ENCODE measurements at regions not wholly inside any gene's neighbourhood (a gene's known extent, or its start where the extent isn't known, plus 50 kb on each side); places are given as distances from the start of the nearest gene placed in this dataset.
A peak's percentile ranks its signal among the peaks of the same experiment; 100 is the strongest.
"Not testable (repeated sequence)": the region's sequence is repeated elsewhere in the genome, so short reads cannot be mapped to it uniquely, and the experiment has no call there.

DNA sequence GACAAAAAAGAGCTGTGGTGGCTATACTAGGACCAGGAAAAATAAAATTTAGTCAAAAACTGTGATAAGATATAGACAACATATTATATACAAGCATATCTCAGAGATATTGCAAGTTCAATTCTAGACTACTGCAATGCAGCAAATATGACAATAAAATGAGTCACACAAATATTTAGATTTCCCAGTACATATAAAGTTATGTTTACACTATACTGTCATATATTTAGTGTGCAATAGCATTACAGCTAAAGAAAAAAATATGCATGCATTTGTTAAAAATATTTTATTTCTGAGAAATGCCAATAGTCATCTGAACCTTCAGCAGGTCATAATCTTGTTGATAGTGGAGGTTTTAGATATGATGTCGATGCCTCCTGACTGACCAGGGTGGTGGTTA, 72.1 kb downstream of the AKR1C4 start:
- no peak for DNase-seq (ENCODE audit: low spot score)

GRCh38 chr10:5269791-5270190, 73.2 kb downstream of the AKR1C4 start:
- no peak for DNase-seq (ENCODE audit: low spot score)

DNA sequence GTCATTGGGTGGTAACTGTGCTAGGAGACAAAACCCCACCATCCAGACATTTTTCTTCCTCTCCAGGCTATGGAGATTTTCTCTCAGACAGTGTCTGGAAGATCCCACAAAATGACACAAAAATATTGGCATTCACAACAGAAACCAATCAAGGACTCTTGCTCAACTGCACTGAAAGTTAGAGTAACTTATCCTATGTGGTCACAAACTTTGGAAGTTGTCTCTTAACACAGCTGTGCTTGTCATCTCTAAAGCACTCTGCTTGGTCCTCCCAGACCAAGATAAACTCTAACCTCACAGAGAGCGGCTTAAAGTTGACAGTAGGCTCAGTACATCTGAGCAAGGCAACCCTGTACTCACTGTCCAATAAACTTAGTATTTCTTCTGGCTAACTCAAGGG, 74.9 kb downstream of the AKR1C4 start:
- DNase-seq (ENCODE audit: low spot score) = no peak

- no peak for DNase-seq (ENCODE audit: low spot score)
These were observed 75.6 kb downstream of the AKR1C4 start for GRCh38 chr10:5272065-5272803.

DNA sequence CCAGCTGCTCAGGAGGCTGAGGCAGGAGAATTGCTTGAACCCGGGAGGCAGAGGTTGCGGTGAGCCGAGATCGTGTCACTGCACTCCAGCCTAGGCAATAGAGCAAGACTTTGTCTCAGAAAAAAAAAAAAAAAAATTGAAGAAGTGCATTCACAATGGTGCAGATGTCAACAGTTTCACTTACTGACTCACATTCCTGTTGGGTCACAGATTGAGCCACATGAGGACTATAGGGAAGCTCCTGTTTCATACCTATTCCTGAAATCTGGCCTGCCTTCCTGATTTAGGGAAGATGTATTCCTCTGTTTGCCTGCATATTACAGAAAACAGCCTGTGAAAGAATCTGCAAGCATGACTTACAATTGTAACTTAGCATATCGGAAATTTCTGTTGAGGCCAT, 78.2 kb downstream of the AKR1C4 start:
- no peak for DNase-seq (ENCODE audit: low spot score)

DNA sequence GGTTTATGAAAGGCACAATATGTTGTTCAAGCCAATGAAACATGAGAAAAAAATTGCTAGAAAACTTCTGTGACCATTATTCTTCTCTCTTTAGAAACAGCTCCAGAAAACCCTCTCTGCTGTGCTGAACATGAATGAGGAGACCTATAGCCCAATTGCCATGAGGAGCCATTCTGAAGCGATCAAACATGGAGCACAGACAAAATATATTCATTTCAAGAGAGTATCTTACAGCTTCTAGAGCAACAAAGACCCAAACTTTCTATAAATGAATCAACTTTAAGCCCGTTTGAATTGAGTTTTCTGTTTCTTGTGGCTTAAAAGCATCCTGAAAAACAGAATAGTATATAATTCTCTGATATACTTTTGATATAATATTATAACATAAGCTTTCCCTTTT, 83.4 kb upstream of the UCN3 start:
- DNase-seq (ENCODE audit: low spot score) = no peak

GRCh38 chr10:5282137-5282536, 82.6 kb upstream of the UCN3 start:
- DNase-seq (ENCODE audit: low spot score) = no peak

DNA sequence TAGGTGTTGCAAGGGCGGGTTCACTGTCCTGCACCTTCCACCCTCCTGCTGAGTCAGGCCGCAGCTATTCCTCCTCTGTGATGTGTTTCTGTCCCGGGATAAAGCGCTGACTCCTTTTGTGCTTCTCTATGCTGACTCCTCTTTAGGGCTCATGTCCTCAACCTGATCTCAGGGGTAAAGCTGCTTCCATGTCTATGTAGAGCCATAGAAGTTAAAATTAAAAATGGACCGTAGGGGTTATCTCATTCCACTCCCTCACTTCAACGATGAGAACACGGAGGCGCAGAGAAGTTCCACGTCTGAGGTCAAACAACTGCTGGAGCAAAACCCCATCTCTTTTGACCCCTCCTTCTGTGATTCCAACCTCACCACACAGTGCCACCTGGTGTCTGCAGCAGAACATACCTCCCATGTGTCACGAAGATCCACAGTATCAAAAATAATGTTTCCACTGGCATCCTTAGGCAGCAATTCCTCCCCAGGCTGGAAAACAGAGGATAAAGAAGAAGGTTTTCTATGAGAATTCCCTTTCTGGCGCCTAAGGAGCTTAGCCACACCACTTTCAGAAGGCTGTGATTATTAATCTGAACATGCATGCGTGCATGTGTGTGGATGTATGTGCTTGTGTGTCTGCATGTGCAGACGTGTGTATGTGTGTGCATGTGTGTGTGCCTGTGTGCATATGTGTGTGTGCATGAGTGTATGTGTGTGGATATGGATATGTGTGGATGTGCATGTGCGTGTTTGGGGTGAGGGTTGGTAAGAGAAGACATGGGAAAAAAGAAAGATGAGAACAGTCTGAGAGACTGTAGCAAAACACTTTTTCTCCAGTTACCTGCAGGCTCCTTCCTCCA, 81.2 kb upstream of the UCN3 start:
- DNase-seq (ENCODE audit: low spot score) = peak; percentile 64

DNA sequence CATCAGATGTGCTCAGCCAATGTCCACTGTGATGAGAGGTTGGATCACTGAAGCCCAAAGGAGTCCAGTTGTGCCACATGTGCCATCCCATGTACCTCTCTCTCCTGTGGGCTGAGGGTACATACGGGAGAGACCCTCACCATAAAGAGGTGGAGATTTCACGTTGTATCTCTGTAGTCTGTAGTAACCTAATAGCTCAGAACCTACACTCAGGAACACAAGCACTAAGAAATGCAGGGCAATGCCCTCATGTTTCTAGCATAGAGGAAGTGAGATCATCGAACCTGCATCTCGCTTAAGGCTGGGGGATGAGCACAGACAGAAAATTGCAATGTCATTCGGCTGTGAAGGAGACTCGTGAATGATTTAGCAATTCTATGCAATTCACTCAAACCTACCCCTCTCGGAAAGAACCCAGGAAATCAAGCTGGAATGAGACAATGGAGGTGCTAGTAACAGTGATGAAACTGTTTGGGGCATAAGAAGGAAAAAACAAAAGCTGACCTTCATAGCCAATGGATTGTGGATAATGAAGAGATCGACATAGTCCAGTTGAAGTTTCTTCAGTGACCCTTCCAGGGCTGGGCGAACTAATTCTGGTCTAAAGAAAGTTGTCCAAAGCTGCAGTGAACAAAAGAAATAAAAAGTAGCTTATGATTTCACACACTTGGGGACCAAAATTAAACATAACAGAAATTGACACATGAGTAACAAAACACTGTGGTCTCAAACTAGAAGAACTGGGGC, 80.3 kb upstream of the UCN3 start:
- DNase-seq (ENCODE audit: low spot score) = no peak

DNA sequence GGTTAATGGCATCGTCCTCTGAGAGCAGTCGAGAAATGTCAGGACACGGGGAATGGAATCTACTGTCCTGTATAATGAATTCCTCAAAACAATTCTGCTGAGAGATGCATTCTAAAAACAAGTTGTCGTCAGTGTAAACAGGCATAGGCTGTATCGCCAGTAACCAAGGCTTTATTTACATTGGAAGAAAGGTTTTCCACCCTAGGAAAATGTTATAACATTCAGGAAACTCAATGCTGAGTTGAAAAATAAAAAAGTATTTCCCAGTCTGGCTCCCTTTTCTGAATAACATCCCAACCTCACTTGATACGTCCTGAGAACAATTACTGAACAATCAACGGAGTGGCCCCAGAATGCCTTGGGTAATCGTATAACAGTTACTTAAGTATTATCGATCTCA, 79.6 kb upstream of the UCN3 start:
- no peak for DNase-seq (ENCODE audit: low spot score)

GRCh38 chr10:5288359-5288758, 76.4 kb upstream of the UCN3 start:
- DNase-seq (ENCODE audit: low spot score) = no peak

- DNase-seq (ENCODE audit: low spot score) = not testable (repeated sequence)
These were observed 75.5 kb upstream of the UCN3 start for GRCh38 chr10:5289228-5289627.

DNA sequence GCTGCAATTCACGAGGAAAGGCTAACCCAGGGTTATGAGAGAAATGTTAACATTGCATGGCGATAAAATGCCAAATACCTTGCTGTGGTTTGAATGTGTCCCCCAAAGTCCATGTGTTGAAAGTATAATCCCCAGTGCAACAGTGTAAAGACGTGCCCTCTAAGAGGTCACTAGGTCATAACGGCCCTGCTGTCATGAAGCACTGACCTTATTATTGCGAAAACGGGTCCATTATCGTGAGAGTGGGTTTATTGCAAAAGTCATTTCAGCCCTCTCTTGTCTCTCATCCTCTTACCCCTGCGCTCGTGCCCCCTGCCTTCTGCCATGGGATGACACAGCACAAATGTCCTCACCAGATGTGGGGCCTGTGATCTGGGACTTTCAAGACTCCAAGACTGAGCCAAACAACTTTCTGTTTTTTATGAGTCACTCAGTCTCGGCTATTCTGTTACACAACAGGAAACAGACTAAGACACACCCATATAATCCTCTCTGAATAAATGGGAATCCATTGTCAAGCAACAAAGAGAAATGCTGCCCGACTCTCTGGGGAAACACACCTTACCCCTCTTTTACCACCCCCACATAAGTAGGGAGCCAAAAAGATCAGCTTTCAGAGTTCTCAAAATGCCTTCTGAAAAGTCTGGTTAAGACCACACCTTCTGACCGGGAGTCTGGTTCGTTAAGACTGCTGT, 73.1 kb upstream of the UCN3 start:
- no peak for DNase-seq (ENCODE audit: low spot score)

DNA sequence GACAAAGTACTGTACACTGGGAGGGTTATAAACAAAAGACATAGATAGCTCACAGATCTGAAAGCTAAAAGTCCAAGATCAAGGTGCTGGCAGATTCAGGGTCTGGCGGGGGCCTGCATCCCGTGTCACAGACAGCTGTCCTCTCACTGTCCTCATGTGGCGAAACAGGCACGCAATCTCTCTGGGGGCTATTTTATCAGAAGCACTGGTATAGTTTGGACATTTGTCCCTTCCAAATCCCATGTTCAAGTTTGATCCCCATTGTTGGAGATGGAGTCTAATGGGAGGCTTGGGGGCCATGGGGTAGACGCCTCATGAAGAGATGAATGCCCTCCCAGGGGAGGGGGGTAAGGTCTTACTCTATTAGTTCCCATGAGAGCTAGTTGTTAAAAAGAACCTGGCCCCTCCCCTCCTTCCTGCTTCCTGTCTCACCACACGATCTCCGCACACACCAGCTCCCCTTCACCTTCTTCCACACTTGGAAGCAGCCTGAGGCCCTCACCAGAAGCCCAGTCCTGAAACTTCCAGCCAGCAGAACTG, 72.5 kb upstream of the UCN3 start:
- no peak for DNase-seq (ENCODE audit: low spot score)

DNA sequence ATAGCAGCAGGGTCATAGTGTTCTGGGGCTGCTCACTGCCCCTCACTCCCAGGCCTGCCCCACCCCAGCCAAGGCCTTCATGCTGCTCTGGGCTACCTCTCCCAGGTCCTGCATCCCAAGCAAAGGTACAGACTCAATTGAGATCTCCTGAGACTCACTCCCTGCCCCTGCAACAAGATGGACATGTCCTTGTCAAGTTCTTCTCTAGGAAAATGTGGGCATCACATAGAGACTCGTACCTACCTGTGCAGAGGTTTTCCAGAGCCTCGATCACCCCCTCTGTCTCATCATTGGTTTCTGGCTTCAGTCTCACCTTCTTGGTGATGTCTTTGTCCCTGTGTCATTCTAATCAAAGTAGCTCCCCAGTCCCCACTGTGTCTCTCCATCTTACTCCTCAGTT, 71.8 kb upstream of the UCN3 start:
- not testable (repeated sequence) for DNase-seq (ENCODE audit: low spot score)

DNA sequence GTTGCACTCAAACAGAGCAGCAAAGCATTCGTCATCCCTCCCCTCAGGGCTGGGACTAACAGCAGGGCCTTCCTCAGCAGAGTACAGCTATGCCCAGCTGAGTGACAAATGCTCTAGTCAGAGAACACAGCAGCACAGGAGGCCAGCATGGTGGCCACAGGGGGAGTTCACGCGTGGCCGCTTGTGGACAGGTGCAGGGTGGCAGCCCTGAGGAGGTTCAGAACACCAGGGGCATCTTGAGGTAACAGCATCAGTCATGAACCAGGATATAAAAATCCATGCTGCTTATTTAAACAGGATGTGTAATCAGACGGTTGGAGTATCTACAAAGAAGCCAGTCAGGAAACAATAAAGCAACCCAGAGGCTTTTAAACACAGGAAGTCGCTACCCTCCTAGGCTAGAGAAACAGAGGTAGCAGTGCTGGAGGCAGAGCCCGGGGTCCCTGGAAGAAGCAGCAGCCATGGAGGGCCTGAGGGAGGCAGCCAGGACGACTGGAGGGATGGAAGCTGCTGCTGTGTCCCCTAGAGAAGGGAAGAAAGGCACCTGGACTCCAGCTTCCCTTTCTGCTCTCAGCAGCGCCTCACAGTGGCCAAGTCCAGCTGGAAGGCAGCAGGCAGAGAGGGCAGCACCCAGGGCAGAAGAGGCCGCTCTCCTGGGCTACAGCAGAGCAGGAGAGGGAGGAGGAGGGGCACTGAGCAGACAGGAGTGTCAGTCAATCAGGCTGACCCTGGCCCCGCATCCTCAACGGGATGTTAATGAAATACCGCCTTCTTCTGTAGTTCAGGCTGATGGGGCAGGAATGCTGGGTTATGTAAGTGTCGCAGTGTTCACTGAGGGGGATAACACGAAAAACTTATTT, 70.8 kb upstream of the UCN3 start:
- no peak for DNase-seq (ENCODE audit: low spot score)

GRCh38 chr10:5297466-5297865, 67.3 kb upstream of the UCN3 start:
- DNase-seq (ENCODE audit: low spot score) = no peak

- no peak for DNase-seq (ENCODE audit: low spot score)
These were observed 66.8 kb upstream of the UCN3 start for GRCh38 chr10:5297996-5298395.

DNA sequence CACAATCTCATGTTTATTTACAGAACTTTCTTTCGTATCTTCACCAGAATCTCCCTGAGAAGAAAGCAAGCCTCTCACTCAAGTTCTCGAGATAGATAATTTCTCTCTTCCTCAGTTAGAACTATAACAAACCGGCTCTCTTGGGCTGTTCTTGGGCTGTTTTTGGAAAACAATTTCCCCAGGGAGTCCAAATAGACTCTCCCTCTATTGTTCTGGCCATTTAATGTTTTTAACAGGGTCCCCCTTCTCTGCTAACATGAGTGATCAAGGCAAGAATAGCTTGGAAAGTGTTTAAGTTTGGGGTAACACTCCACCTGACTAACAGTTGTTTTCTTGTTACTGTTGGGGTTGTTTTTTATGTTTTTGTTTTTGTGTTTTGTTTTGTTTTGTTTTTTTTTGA, 64.8 kb upstream of the UCN3 start:
- no peak for DNase-seq (ENCODE audit: low spot score)

GRCh38 chr10:5303504-5303903, 61.3 kb upstream of the UCN3 start:
- DNase-seq (ENCODE audit: low spot score) = no peak

DNA sequence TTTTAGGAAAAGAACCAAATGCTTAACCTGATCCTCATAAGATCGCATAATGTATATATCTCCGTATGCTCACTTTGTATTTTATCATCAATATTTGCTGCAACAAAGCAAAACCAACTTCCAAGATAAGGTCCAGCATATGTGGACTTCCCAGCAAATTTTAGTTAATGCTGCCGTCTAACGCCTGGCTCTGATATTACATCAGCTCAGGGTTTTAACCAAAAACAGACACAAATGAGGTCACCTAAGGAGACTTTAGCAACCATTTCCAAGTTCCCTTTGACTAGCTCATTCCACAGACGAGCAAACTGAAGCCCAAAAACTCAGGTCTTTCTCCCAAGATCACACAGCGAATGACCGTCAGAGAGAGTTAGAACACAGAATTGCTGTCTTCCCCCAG, 59.4 kb upstream of the UCN3 start:
- DNase-seq (ENCODE audit: low spot score) = no peak
